Fibroblast of peridontal ligament (primary cell): ENCODE measurements at regions not wholly inside any gene's neighbourhood (a gene's known extent, or its start where the extent isn't known, plus 50 kb on each side); places are given as distances from the start of the nearest gene placed in this dataset.

ENCODE experiments used
- DNase-seq: peaks from one replicate; pipeline ENCODE4 v3.0.0-alpha.2; 2010; ENCODE audit errors: extremely low read depth

DNA sequence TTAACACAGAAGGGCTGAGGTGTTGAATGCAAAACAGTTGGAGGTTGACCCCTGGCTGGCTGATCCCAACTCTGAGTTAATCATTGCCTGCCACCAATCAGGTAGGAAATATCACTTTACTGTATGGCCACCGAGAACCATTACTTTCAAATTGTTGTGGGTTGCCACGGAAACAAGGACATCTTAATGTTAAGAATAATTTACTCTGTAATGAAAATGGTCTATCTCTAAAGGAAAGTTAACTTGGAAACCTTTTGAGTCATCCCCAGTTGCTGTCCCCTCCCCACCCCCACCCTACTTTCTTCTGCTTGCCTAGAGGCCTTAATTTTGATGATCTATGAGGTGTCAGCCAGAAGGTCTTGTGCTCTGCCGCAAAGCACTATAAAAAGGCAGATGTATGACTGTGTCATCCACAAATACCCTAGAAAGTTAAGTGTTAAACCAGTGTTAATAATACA is 78.7 kb upstream of the SNRK start:
- no peak for DNase-seq

DNA sequence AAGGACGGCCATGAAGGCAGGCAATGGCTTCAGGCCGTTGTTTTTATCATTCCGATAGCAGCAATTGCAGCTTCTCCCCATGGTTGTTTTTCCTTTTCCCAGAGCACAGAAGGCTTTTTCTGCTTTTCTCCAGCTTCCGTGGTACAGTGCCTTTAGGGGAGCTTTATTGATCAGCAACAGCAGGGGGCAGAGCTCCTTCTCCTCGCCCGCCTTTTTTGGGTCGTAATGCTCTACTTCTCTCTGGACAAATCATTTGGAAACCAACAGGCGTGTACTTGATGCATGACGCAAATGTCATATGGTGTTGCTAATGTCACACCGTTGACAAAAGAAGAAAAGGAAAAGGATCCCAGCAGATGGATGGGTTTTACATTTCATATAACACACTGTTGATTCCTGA is 79.7 kb upstream of the SNRK start:
- DNase-seq = no peak

DNA sequence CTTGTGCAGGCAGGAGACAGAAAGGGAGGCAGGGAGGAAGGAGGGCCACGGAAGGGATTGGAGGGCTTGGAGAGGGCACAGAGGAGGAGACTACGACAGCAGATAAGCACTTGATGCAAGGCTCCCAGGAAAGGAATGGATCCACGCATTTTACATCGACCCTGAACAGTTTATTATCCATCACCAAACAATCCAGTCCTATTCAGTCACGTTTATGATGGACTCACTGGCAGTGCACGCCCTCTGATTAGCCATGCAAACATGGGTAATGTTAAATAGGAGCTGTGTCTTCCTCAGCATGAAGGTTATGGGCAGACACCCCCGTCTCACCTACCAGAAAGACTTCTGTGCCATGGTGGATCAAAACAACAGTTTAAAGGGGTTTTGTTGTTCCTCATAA is 80.2 kb upstream of the SNRK start:
- no peak for DNase-seq

DNA sequence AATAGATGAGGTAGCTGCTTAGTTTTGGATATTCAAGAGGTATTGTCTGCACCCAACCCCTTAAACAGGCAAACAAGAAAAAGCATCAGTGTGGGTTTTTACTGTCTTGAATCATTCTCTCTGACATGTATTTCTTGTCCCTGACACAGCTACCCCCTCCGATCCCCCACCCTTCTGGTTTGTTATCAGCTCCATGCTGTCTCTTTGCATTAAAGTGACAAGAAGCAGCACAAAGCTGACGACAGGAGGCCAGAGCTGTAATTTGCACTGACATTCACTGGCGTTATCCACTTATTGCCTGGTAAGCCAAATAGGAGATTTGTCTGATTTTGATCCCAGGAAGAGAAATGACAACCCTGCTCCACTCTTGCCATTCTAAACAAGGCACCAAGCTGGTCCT is 83.3 kb upstream of the SNRK start:
- no peak for DNase-seq

DNA sequence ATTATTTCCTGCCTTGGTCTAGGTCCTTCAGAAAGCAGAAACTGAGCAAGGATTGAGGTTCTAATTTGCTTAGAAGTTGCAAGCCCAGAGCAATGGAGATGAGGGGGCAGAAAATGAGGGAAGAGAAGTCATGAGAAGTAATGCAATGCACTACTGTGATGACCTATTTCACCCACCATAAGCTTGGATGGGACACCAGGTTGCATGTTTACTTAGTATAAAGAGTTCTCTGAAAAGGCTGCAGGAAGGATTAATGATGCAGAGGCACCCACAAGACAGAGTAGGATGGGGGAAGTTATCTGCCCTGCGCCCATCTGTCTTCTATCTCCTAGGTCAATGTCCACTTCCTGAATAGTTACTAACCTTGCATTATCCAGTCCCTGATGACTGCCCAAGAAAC is 84.8 kb upstream of the SNRK start:
- DNase-seq = no peak

DNA sequence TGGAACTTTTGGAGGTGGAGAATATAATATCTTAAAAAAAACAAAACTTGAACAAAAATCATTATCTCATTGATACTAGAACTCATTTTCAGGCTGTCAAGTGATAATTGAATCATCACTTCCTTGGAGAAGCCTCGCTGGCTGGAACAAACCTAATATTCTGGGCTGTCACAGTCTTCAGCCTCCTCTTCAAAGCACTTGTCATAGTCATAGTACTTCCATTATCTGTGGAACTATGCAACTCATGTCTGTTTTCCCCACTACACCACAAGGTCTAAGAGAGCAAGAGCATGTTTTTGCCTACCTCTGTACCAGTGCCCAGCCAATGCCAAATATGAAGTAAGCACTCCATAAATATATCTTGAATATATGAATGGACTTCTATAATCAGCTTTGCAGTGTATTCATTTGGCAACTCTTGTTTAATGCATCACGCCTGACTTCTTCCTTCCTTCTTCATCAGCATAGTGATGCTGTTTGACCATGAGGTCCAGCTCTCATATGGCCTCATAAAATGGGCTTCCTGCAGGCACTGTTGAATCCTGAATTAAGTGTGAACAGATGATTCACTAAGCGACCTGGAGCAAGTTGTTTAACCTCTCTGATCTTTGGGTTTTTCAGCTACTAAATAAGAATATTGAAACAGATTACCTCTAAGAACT is 86.6 kb upstream of the SNRK start:
- no peak for DNase-seq

DNA sequence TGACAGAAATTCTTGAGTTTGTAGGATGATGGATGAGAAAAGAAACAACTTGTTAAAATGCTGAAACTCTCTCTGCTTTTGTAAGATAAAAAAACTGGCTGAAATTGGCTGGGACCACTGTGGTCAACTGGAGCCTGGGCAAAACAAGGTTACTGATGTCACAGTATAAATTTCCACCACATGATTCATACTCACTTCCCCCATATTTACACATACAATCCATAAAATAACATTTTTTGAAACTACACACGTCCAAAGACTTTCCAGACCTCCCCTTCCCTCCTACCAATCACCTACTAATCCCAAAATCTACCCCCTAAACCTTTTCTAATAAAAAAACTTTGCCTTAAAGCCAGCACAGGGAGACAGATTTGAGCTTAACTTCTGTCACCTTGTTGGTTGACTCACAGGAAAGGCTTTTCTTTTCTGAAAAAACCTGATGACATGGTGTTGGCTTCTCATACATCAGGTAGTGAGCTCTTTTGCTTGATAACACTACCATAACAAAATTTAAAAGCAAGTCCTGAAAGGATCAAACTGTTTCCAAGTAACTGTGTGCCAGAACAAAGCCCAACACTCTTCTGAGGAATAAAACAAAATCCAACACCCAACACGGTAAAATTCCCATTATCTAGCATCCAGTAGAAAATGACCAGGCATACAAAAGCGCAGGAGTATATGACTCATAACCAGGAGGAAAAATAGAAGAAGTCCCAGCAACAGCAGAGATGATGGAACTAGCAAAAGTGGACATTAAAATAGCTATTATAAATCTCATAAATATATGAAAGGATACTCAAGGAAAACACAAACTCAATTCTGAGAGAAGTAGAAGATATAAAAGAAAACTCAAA is 87.3 kb upstream of the SNRK start:
- no peak for DNase-seq

DNA sequence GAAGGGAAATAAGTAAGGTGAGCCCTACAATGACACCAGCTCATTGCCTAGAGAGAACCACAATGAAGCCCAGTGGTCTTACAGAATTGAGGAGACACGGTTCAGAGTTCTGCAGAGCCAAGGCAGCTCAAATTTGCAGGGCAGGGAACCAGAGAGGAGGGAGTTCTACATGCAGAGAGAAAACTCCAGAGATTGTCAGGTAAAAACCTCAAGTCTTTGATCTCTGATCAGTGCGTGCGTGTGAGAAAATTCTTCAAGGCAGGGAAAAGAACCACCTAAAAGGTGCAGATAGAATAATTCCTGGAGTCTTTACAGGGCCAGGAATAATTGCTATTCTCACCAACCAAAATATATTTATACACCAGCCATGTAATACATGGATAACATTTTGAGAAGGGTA is 88.0 kb upstream of the SNRK start:
- DNase-seq = no peak

DNA sequence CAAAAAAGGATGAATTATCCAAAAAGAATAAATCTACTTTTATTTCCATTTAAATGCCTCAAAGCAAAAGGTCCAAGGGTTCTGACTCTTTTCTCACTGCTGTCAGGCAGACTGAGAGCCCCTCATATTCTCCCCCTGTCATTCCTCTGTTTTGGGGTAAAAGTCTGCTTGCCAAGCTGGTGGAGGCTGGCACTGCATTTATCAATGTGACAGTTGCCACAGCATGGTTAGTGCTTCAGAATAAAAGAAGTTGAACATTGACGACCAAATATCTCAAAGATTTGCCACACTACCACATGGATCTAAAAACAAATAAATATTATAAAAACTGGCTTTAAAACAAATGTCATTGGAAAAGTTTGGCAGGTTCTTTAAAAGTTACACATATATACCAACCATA is 89.2 kb upstream of the SNRK start:
- no peak for DNase-seq

DNA sequence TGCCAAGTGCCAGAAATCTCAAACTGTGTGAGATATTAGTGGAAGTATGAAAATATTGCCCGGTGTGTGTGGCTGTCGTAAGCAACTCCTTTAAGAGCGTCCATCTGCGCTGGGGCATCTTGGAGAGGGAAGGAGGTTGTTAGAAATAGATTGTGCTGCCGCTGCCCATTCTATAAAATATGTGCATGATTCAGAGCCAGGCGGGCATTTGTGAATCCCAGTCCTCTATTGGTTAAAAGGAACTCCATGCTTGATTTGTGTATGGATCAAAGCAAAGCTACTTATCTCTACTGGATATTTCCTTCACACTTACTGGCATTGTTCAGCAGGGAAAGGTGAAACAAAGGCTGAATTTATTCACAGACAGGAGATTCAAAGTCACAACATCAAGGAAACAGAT is 89.6 kb upstream of the SNRK start:
- no peak for DNase-seq

DNA sequence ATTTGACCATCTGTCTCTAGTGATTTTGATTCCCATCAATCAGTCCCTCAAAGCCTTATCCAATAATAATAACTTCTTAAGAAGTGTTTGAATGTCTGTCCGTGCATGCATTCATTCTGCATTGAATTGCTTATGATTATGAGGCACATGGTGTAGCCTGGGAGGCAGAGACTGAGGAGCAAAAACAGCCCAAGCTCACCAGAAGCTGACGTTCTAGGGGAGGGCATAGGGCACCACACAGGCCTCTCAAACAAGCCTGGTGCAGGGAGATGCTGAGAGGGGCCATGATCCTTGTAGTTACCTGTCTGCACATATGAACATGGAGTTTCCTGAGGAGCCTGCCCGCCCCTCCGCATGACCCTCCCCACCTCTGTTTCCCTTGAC is 89.2 kb upstream of the POMGNT2 start:
- DNase-seq = no peak

DNA sequence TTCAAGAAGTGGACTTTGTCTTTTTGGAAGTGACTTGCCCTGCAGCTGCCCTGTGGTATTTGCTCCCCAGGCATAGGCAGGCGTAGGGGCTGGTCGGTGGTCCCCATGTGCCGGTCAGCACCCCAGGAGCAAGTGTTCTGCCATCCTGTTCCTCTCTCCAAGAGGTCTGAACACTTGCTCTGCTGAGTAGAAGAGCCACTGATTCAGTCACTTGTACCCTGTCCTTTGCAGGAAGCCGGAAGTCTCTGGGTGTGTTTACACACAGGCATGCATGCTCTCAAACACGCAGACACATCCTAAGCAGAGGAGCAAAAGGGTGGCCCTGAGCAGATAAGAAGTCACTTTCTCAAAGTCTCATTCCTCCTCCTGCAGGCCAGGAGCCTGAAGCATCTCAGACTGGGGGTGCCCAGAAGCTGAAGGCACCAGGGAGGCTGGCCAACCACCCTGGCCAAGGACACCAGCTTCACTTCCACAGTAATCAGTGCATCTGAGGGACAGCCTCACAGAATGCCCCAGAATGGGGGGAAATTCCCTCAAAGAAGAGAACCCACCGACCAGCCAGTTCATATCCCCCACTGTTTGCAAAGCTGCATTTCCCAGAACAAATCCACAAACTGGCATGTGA is 88.7 kb upstream of the POMGNT2 start:
- no peak for DNase-seq

DNA sequence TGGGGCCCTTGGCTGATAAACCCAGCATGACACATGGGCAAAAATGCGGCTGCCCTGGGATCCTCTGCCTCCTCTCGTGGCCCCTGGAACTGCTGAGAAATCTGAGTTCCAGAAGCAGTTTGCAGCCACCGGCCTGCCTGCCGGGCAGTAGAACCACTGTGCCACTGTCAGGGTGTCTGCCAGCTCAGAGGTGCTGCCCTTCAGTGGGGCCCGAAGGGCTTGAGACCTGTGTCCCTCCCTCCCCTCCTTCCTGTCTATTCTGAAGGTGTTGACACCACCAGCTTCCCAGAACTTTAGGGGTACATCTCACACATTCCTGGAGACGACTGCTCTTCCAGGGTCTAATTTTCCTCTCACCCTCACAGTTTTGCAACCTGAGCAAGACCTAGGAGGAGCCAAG is 88.2 kb upstream of the POMGNT2 start:
- DNase-seq = no peak

DNA sequence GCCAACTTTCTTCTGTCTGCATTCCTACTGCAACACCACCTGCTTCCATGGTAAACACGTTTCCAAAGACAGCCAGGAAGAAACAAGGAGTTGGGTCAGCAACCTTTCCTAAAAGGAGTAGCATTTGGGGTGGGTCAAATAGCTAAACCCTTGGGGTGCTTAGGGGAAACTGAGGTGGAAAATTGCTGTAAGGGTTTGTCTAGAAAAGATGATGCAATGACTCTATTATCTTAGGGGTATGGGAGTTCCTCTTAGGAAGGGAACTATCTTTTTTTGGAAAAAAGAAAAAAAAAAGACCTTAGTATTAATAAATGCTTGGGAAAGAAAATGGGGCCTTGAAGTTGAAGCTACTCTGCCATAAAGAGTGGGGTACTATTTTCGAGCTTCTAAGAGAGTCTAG is 86.1 kb upstream of the POMGNT2 start:
- DNase-seq = no peak

DNA sequence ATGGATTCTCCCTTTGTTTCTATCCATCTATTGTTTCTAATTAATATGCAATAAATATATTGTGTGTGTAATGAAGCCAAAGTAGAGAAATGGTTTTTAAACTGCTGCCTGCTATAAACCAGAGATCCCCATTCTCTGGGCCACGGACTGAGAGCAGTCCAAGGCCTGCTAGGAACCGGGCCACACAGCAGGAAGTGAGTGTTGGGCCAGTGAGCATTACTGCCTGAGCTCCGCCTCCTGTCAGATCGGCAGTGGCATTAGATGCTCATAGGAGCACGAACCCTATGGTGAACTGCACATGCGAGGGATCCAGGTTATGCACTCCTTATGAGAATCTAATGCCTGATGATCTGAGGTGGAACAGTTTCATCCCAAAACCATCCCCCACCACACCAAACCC is 85.2 kb upstream of the POMGNT2 start:
- DNase-seq = no peak

DNA sequence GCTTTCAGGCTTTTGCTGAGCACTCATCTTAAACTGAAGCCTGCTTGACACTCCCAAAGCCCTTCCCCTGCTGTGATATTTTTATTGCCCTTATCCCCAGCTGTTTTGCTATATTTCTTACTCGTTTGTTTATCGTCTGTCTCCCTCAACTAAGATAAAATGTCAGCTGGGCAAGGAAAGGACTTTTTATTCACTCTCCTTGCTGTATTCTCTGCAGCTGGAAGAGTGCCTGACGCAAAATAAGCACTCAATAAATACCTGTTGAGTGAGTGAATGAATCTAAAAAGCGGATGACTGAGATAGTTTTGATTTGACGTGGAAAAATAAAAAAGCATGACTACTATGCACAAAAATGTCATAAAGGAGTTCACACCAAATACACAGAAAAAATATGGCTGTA is 84.8 kb upstream of the POMGNT2 start:
- DNase-seq = no peak

DNA sequence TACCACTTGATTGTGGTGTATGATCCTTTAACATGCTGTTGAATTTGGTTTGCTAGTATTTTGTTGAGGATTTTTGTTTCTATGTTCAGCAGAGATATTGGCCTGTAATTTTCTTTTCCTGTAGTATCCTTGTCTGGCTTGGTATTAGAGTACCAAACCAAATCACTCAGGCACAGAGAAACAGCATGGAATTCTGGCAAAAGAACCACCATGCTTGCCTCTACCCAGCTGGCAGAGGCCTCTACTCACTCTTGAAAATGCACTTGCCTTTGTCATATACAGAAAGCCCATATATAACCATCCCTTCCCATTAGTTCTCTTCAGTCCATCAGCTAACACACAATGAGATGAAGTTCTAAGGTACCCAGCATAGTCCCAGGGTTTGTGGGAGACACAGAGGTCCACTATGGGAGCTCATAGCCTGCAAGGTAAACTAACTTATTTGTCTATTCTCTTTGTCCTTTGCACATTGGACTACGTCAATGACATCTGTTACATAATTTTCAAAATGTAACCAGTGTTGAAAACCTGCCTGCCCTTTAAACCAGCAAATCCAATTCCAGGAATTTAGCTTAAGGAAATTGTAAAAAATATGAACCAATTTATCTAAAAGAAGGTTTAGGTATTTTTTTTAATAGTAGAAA is 82.1 kb upstream of the POMGNT2 start:
- DNase-seq = no peak

DNA sequence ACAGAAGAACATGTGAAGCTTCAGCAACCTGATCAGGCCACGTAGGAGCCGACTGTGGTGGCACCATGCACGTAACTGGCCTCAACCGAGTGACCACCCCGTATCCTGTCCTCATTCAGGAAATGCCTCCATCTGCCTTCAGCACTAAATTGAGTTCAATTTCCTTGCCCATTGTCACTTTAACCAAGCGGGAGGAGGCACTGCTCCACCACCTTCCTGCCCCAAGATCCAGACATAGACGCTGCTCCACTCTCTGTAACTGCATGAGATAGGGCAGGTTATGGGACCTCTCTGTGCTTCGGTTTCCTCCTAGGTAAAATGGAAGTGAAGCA is 80.1 kb upstream of the POMGNT2 start:
- no peak for DNase-seq

DNA sequence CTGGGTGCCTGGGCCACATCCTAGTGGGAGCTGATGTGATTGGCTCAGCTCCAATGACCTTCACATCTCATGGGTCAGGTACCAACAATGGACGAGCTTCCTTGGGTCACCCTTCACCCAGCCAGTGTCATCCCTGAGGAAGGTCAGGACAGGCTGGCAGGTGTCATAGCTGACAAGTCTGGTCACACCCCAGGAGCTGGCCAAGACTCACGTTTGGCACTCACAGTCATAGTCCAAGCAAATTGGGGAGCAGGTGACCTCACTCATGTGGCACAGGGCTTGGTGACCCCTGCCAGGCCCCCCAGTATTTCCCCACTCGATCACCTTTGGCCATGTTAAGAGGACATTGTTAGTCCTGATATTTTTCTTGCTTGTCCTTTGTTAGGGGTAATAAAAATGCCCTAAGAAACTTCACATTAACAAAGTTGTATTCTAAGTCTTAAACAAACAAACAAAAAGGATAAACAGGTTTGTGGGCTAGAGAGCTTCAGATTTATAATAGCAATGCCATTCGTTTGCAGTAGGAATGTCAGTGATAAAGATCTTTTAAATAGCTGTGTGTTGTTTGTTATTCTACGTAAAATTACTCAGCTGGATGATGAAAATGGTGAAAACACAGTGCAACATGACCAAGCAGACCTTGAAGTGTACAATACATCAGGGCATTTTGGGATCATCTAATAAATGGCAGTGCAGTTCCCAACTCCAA is 79.5 kb upstream of the POMGNT2 start:
- peak; percentile 3 for DNase-seq

DNA sequence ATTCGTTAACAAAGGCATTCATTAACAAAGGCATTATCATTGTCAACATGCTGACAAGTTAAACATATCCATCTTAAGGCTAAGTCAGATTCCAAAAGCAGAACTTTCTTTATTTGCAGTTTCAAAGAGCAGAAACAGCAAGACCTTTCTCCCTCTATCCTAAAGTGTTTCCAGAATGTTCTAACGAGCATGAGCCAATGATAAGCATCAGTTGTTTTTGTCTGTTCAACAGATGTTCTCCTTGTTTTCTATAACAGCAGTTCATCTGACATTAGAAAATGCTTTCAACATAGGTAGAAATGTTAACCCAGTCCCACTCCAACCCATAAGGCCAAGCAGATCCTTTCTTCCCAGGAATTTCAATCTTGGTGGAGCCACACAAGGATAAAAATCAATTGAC is 77.6 kb upstream of the POMGNT2 start:
- no peak for DNase-seq

DNA sequence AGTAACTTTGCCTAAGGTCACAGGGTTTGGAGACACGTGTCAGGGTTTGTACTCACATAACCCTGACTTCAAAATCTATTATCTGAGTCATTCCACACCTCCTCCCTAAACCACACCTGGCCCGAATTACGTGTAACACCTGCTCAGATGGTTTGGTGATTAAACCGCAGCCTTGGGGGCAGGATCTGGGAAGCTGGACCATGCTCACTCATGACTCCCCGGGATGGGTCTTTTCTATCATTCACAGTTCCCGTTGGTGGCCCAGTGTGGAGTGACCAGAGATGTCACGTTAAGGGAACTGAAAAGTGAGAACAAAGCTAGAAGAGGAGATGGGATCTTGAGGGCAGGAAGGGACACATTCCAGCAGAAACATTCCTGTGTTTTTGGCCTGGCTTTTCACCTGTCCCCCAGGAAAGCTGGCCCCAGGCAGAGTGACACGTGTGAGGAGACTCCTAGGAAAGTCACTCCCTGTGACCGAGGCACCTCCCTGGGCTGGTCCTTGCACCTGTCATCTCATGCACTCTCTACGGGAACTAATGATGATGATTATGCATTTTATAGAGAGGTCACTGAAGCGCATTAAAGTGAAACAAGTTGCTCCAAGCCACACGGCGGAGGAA is 75.4 kb upstream of the POMGNT2 start:
- no peak for DNase-seq

DNA sequence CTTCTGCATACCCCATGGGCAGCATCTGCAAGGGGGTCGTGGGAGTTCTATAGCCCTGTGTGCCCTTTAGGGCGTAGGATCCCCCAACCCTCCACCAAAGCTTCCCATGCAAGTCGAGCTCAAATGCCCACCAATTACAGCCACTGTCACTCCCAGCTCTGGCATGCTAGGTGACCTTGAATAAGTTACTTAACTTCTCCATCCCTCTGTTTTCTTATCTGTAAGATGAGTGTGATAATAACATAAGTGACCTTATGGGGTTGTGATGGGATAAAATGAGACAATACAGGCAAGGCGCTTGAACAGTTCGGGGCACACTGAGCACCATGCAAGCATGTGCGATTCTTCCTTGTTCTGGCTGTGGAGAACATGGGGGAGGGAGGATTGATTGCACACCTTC is 74.8 kb upstream of the POMGNT2 start:
- no peak for DNase-seq
